Progenitor cell of endocrine pancreas (in vitro differentiated cells): ENCODE measurements at regions not wholly inside any gene's neighbourhood (a gene's known extent, or its start where the extent isn't known, plus 50 kb on each side); places are given as distances from the start of the nearest gene placed in this dataset.

Experiments
- DNase-seq: peaks from one replicate; pipeline ENCODE4 v3.0.0; 2021; ENCODE audit warnings: low spot score; ENCODE audit not compliant: unreplicated experiment
- H3K27ac Mint-ChIP-seq: 2 replicates; pipeline ENCODE4 v1.8.0; 2021; ENCODE audit warnings: mild to moderate bottlenecking, moderate library complexity, mixed read lengths
- H3K27me3 Mint-ChIP-seq: 2 replicates; pipeline ENCODE4 v1.8.0; 2021; ENCODE audit warnings: mixed read lengths
- H3K36me3 Mint-ChIP-seq: 2 replicates; pipeline ENCODE4 v1.8.0; 2022; ENCODE audit warnings: mixed read lengths; ENCODE audit not compliant: insufficient read depth
- H3K4me1 Mint-ChIP-seq: 2 replicates; pipeline ENCODE4 v1.8.0; 2021; ENCODE audit warnings: low read depth, mixed read lengths
- H3K4me3 Mint-ChIP-seq: 2 replicates; pipeline ENCODE4 v1.8.0; 2021; ENCODE audit warnings: low read depth, mild to moderate bottlenecking, moderate library complexity, mixed read lengths
- H3K9me3 Mint-ChIP-seq: 2 replicates; pipeline ENCODE4 v1.8.0; 2021; ENCODE audit warnings: low read depth, mixed read lengths
- CTCF ChIP-seq: fragments of 200-600 bp; sonication (generic); IDR thresholded peaks from one replicate; pipeline ENCODE4 v1.5.0; 2021; ENCODE audit warnings: antibody characterized with exemption, mild to moderate bottlenecking; ENCODE audit not compliant: unreplicated experiment

- Mint-ChIP-seq H3K4me3 (no peak overlapping the region), H3K4me1 (peaks cover under 1% of the 10 kb centered on the region), H3K9me3 (no peaks in the 10 kb centered on the region), H3K27ac (no peak overlapping the region), H3K27me3 (no peaks in the 10 kb centered on the region), H3K36me3 (no peaks in the 10 kb centered on the region)
- no peak for TF ChIP-seq CTCF
- no peak for DNase-seq
Observed at GRCh38 chr4:107546638-107547037, 173.4 kb downstream of the PAPSS1 start.

- H3K9me3 Mint-ChIP-seq: no peaks in the 10 kb centered on the region
- H3K27ac Mint-ChIP-seq: no peak overlapping the region
- TF ChIP-seq CTCF: no peak
- peaks cover 4% of the 10 kb centered on the region for H3K4me1 Mint-ChIP-seq
- H3K36me3 Mint-ChIP-seq: no peaks in the 10 kb centered on the region
- no peak for DNase-seq
- no peak overlapping the region for H3K4me3 Mint-ChIP-seq
- H3K27me3 Mint-ChIP-seq: no peaks in the 10 kb centered on the region
Observed at GRCh38 chr4:107541511-107541910, 178.5 kb downstream of the PAPSS1 start.

- Mint-ChIP-seq H3K4me3 (no peak overlapping the region), H3K27ac (no peak overlapping the region), H3K9me3 (peaks cover 3% of the 10 kb centered on the region), H3K36me3 (no peaks in the 10 kb centered on the region), H3K4me1 (no peaks in the 10 kb centered on the region), H3K27me3 (no peaks in the 10 kb centered on the region)
- DNase-seq: no peak
- TF ChIP-seq CTCF: no peak
Observed at GRCh38 chr4:107531927-107532326, 188.1 kb downstream of the PAPSS1 start.

- peaks cover 9% of the 10 kb centered on the region for H3K4me1 Mint-ChIP-seq
- H3K27me3 Mint-ChIP-seq: no peaks in the 10 kb centered on the region
- no peak for TF ChIP-seq CTCF
- peaks cover 9% of the 10 kb centered on the region for H3K36me3 Mint-ChIP-seq
- H3K27ac Mint-ChIP-seq: no peak overlapping the region
- no peak for DNase-seq
- H3K4me3 Mint-ChIP-seq: no peak overlapping the region
- H3K9me3 Mint-ChIP-seq: peaks cover 13% of the 10 kb centered on the region
Observed at GRCh38 chr4:107520368-107520767, 199.7 kb downstream of the PAPSS1 start.

- H3K9me3 Mint-ChIP-seq: peaks cover 20% of the 10 kb centered on the region
- H3K4me1 Mint-ChIP-seq: peaks cover 9% of the 10 kb centered on the region
- peak; percentile 80 for TF ChIP-seq CTCF
- no peaks in the 10 kb centered on the region for H3K27me3 Mint-ChIP-seq
- no peak overlapping the region for H3K27ac Mint-ChIP-seq
- peaks cover 13% of the 10 kb centered on the region for H3K36me3 Mint-ChIP-seq
- DNase-seq: peak; percentile 10
- H3K4me3 Mint-ChIP-seq: no peak overlapping the region
Observed at GRCh38 chr4:107519053-107519452, 201.0 kb downstream of the PAPSS1 start.

- peaks cover 9% of the 10 kb centered on the region for H3K4me1 Mint-ChIP-seq
- no peak overlapping the region for H3K4me3 Mint-ChIP-seq
- peaks cover 14% of the 10 kb centered on the region for H3K36me3 Mint-ChIP-seq
- H3K27me3 Mint-ChIP-seq: no peaks in the 10 kb centered on the region
- TF ChIP-seq CTCF: no peak
- H3K27ac Mint-ChIP-seq: no peak overlapping the region
- no peak for DNase-seq
- H3K9me3 Mint-ChIP-seq: peaks cover 23% of the 10 kb centered on the region
Observed at GRCh38 chr4:107518076-107518475, 202.0 kb downstream of the PAPSS1 start.
